CD4-positive, alpha-beta T cell treated with Interleukin-15 for 1 hour (primary cell): ENCODE measurements at regions not wholly inside any gene's neighbourhood (a gene's known extent, or its start where the extent isn't known, plus 50 kb on each side); places are given as distances from the start of the nearest gene placed in this dataset.
"Not testable (repeated sequence)": the region's sequence is repeated elsewhere in the genome, so short reads cannot be mapped to it uniquely, and the experiment has no call there.

Experiments used
- DNase-seq: peaks from one replicate; pipeline ENCODE4 v3.0.0-alpha.2; 2020

- DNase-seq = no peak
Observed at GRCh38 chr4:184911310-184911709, 85.5 kb upstream of the ACSL1 start.

- DNase-seq = no peak
Observed at GRCh38 chr4:184913356-184914143, 87.8 kb upstream of the ACSL1 start.

GRCh38 chr4:184918799-184919198 lies 93.0 kb upstream of the ACSL1 start:
- not testable (repeated sequence) for DNase-seq

- DNase-seq = no peak
Observed at GRCh38 chr4:184921456-184921855, 95.7 kb upstream of the ACSL1 start.

- no peak for DNase-seq
Observed at GRCh38 chr4:184922301-184922700, 96.0 kb upstream of the HELT start.

GRCh38 chr4:184924516-184924915 lies 93.8 kb upstream of the HELT start:
- no peak for DNase-seq

GRCh38 chr4:184929476-184929875 lies 88.8 kb upstream of the HELT start:
- no peak for DNase-seq

GRCh38 chr4:184930026-184930425 lies 88.3 kb upstream of the HELT start:
- no peak for DNase-seq

GRCh38 chr4:184932343-184932742 lies 85.9 kb upstream of the HELT start:
- DNase-seq = no peak

- DNase-seq = no peak
Observed at GRCh38 chr4:184933311-184933710, 85.0 kb upstream of the HELT start.

- no peak for DNase-seq
Observed at GRCh38 chr4:184934184-184934583, 84.1 kb upstream of the HELT start.

- no peak for DNase-seq
Observed at GRCh38 chr4:184934961-184935360, 83.3 kb upstream of the HELT start.

- DNase-seq = no peak
Observed at GRCh38 chr4:184936071-184936470, 82.2 kb upstream of the HELT start.

- no peak for DNase-seq
Observed at GRCh38 chr4:184937030-184937710, 81.1 kb upstream of the HELT start.

- no peak for DNase-seq
Observed at GRCh38 chr4:184937745-184938144, 80.5 kb upstream of the HELT start.

GRCh38 chr4:184938871-184939270 lies 79.4 kb upstream of the HELT start:
- no peak for DNase-seq

- DNase-seq = no peak
Observed at GRCh38 chr4:184939978-184940377, 78.3 kb upstream of the HELT start.

GRCh38 chr4:184940500-184940899 lies 77.8 kb upstream of the HELT start:
- no peak for DNase-seq

GRCh38 chr4:184941671-184942418 lies 76.4 kb upstream of the HELT start:
- no peak for DNase-seq

- DNase-seq = no peak
Observed at GRCh38 chr4:184942444-184943425, 75.6 kb upstream of the HELT start.

GRCh38 chr4:184949020-184949419 lies 69.3 kb upstream of the HELT start:
- no peak for DNase-seq

GRCh38 chr4:184950117-184950830 lies 68.0 kb upstream of the HELT start:
- no peak for DNase-seq
